ENCODE measurements at regions not wholly inside any gene's neighbourhood (a gene's known extent, or its start where the extent isn't known, plus 50 kb on each side); places are given as distances from the start of the nearest gene placed in this dataset.

- Histone ChIP-seq H3K27ac (no peak overlapping the region), H3K4me3 (no peak overlapping the region)
Observed at GRCh38 chr5:51449026-51449425, 65.8 kb downstream of the ISL1 start.

GRCh38 chr5:51452562-51452961 is 69.3 kb downstream of the ISL1 start:
- no peak overlapping the region for H3K27ac ChIP-seq
- H3K4me3 ChIP-seq = no peak overlapping the region

DNA sequence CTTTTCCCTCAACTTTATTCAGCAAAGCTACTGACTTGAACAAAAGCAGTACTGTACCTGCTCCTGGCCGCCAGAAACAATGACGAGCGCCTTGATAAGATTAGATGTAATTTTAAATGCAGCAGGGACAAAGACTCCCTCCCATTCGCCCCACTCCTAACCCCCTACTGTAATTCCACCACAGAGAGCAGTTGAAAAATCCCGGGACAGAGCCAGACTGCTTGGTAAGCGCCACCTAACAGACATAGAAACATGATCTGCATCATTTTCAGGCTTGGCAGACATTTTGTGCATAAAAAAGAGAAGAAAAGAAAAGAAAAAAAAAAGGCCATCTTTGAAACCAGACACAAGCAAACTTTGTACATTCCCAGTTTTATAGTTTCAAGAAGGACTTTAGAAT is 81.9 kb downstream of the ISL1 start:
- H3K4me3 ChIP-seq = no peak overlapping the region
- H3K27ac ChIP-seq = no peak overlapping the region

- no peak overlapping the region for H3K4me3 ChIP-seq
- no peak overlapping the region for H3K27ac ChIP-seq
Observed at GRCh38 chr5:51466214-51466613, 83.0 kb downstream of the ISL1 start.

DNA sequence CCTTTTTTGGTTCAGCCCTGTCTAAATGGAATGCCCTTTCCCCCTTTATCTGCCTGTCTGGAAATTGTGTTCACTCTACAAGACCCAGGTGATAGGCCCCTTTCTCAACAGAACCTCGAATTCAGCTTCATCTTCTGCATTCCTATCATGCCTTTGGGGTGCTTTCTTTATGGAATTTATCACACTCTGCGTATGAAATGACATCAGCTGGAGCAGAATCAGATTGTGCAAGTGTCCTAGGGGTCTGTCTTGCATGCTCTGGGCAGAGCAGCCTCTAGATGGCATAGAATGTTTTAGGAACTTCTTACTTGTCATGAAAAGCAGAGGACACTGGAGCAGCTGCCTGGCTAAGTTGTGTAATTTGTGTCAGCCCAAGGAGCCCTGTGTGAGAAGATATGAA is 84.9 kb downstream of the ISL1 start:
- H3K4me3 ChIP-seq = no peak overlapping the region
- no peak overlapping the region for H3K27ac ChIP-seq

- H3K4me3 ChIP-seq = no peak overlapping the region
- H3K27ac ChIP-seq = no peak overlapping the region
Observed at GRCh38 chr5:51471630-51472029, 88.4 kb downstream of the ISL1 start.

DNA sequence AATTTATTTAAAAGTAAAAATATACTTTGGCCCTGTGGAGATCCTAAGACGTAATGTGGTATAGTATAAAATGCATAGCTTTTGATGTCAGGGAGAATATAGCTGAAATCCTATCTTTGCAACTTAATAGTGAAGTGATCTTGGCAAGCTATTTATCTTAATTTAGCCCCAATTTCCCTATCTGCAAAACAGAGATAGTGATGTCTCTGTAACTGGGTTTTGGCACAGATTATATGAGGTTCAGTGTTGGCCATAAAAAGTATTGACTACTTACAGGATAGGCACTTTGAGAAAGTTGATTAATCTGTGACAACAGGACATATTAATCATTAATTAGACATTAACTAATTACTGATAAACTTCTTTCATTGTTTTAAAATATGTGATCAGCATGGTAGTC is 89.2 kb downstream of the ISL1 start:
- Histone ChIP-seq H3K4me3 (no peak overlapping the region), H3K27ac (no peak overlapping the region)

DNA sequence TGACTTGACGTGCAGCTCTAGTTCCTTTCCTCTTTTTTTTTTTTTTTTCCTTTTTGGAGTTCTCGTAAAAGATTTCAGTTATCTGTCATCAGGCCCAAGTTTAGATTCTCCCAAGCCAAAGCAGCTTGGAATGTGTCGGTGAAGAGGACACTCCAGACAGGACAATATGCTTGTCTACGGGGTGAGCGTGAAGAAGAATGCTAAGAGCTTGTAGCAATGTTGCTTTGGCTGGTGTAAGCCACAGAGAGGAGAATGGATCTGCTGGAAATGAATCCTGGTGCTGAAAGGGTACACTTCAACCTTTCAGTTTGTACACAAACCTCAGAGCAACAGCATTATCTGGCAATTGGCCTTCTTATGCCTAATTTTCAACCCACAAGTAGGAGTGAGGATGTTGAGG is 92.4 kb downstream of the ISL1 start:
- no peak overlapping the region for H3K27ac ChIP-seq
- H3K4me3 ChIP-seq = no peak overlapping the region

GRCh38 chr5:51476431-51476830 is 93.2 kb downstream of the ISL1 start:
- no peak overlapping the region for H3K27ac ChIP-seq
- no peak overlapping the region for H3K4me3 ChIP-seq

- no peak overlapping the region for H3K27ac ChIP-seq
- no peak overlapping the region for H3K4me3 ChIP-seq
Observed at GRCh38 chr5:51479840-51480239, 96.6 kb downstream of the ISL1 start.

GRCh38 chr5:51484326-51484725 is 101.1 kb downstream of the ISL1 start:
- H3K27ac ChIP-seq = no peak overlapping the region
- H3K4me3 ChIP-seq = no peak overlapping the region

GRCh38 chr5:51486158-51486557 is 102.9 kb downstream of the ISL1 start:
- no peak overlapping the region for H3K4me3 ChIP-seq

GRCh38 chr5:51487952-51488351 is 104.7 kb downstream of the ISL1 start:
- no peak overlapping the region for H3K27ac ChIP-seq
- H3K4me3 ChIP-seq = no peak overlapping the region

More at GRCh38 chr5:51486158-51486557, 102.9 kb downstream of the ISL1 start:
- H3K27ac ChIP-seq = no peak overlapping the region

GRCh38 chr5:51488803-51489642 is 105.8 kb downstream of the ISL1 start:
- H3K4me3 ChIP-seq = no peak overlapping the region
- H3K27ac ChIP-seq = no peak overlapping the region

GRCh38 chr5:51494821-51495220 is 111.6 kb downstream of the ISL1 start:
- no peak overlapping the region for H3K4me3 ChIP-seq
- no peak overlapping the region for H3K27ac ChIP-seq

GRCh38 chr5:51495672-51496071 is 112.4 kb downstream of the ISL1 start:
- Histone ChIP-seq H3K4me3 (no peak overlapping the region), H3K27ac (no peak overlapping the region)

DNA sequence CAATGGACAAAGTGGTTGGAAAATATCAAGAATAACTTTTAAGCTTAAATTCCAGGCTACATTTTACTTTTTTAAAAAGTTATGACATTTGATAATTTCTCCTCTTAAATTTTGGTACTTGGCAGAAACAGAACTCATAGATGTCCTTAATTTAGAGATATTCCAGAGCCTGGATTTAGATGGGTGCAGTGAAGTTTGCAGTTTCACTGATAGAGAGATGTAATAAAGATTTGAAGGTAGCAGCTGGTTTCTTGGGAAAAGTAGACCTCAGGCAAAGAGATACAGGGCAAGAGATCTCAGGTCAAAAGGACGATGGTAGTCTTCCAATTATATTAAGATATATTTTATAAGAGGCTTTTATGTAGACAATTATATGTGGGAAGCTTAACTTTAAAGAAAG is 134.6 kb downstream of the ISL1 start:
- no peak overlapping the region for H3K27ac ChIP-seq
- no peak overlapping the region for H3K4me3 ChIP-seq

- Histone ChIP-seq H3K4me3 (no peak overlapping the region), H3K27ac (no peak overlapping the region)
Observed at GRCh38 chr5:51518607-51519006, 135.4 kb downstream of the ISL1 start.

- Histone ChIP-seq H3K27ac (no peak overlapping the region), H3K4me3 (no peak overlapping the region)
Observed at GRCh38 chr5:51521583-51521982, 138.3 kb downstream of the ISL1 start.

DNA sequence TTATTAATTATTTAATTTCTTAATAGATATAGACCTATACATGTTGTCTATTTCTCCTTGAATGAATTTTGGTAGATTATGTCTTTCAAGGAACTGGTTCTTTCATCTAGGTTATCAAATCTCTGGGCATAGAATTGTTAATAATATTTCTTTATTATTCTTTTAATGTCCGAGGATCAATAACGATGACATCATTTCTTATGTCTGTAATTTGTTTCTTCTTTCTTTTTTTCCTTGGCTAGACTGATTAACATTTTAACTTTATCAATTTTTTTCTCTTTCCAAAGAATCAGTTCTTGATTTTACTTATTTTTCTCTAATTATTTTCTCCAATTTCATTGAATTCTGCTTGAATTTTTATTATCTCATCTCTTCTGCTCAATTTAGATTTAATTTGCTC is 156.0 kb downstream of the ISL1 start:
- H3K4me3 ChIP-seq = no peak overlapping the region
- no peak overlapping the region for H3K27ac ChIP-seq

GRCh38 chr5:51544031-51544785 is 161.0 kb downstream of the ISL1 start:
- no peak overlapping the region for H3K27ac ChIP-seq
- no peak overlapping the region for H3K4me3 ChIP-seq
